BJ (cell line): ENCODE measurements at regions not wholly inside any gene's neighbourhood (a gene's known extent, or its start where the extent isn't known, plus 50 kb on each side); places are given as distances from the start of the nearest gene placed in this dataset.

Source experiments
- CTCF ChIA-PET: fragments of 350-600 bp; formaldehyde crosslinking; extraction: SDS; loops from one replicate; lab custom pipeline; 2021; ENCODE audit warnings: antibody characterized with exemption, inconsistent platforms; lab: Yijun Ruan, JAX
- POLR2A ChIA-PET: fragments of 300-600 bp; sonication (Branson Sonifier 250); formaldehyde crosslinking; extraction: SDS; loops from one replicate; lab custom pipeline; 2021; ENCODE audit warnings: antibody characterized with exemption; lab: Charles Lee
- DNase-seq: peaks from one replicate; pipeline ENCODE4 v3.0.0-alpha.2; 2011; ENCODE audit warnings: low read depth
- H3K27me3 ChIP-seq: 2 replicates; pipeline ENCODE4 v1.6.0; 2011; ENCODE audit warnings: low read length; ENCODE audit not compliant: control insufficient read depth, insufficient read depth
- H3K36me3 ChIP-seq: 2 replicates; pipeline ENCODE4 v1.5.1; 2011; ENCODE audit warnings: low read length; ENCODE audit not compliant: control insufficient read depth, insufficient read depth
- H3K4me3 ChIP-seq: 2 replicates; pipeline ENCODE4 v1.5.1; 2011; ENCODE audit warnings: low read depth, mild to moderate bottlenecking, control low read depth, low read length
- TF ChIP-seq, protein P1 (sequence below): IDR thresholded peaks from 2 replicates; pipeline ENCODE4 v1.5.1; 2011; ENCODE audit warnings: low read depth, mild to moderate bottlenecking, control low read depth, inconsistent platforms, low read length, moderate library complexity; ENCODE audit not compliant: insufficient read depth

DNA sequence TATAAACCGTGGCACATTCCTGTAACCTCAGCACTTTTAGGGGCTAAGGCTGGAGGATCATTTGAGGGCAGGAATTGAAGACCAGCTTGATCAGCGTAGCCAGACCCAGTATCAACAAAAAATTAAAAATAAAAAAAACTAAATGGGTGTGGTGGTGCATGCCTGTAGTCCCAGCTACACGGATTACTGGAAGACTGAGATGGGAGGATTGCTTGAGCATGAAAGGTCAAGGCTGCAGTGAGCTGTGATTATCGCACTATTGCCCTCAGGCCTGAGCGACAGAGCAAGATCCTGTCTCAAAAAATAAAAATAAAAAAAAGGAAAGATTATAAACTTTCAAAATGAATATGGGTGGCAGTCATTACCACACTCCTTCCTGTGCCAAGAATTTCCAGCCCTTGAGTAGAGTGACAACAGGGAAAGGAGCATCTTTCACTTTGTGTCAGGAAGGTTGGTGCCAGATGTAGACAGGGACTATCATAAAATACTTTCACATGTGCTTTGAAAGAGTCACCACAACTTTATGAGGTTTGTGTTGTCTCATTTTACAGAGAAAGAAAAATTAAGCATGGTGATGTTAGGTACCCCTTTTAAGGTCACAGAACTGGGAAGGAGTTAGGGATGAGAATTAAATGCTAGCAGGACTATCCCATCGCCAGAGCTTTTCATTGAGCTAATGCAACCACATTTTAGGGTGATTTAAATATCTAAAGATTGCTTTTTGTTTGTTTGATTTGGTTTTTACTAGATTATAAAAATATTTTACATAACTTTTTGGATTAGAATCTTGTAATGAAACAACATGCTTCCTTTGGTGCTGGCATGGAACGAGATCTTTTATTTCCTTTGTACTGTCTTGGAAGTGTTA, 1617.4 kb upstream of the ACVR2A start:
- Histone ChIP-seq H3K36me3 (no peaks in the 10 kb centered on the region), H3K27me3 (no peaks in the 10 kb centered on the region), H3K4me3 (no peak overlapping the region)
- CTCF ChIA-PET: no interaction called here
- TF ChIP-seq, protein P1, sequence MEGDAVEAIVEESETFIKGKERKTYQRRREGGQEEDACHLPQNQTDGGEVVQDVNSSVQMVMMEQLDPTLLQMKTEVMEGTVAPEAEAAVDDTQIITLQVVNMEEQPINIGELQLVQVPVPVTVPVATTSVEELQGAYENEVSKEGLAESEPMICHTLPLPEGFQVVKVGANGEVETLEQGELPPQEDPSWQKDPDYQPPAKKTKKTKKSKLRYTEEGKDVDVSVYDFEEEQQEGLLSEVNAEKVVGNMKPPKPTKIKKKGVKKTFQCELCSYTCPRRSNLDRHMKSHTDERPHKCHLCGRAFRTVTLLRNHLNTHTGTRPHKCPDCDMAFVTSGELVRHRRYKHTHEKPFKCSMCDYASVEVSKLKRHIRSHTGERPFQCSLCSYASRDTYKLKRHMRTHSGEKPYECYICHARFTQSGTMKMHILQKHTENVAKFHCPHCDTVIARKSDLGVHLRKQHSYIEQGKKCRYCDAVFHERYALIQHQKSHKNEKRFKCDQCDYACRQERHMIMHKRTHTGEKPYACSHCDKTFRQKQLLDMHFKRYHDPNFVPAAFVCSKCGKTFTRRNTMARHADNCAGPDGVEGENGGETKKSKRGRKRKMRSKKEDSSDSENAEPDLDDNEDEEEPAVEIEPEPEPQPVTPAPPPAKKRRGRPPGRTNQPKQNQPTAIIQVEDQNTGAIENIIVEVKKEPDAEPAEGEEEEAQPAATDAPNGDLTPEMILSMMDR: no peak
- peak; percentile 66 for DNase-seq
- POLR2A ChIA-PET: no interaction called here

DNA sequence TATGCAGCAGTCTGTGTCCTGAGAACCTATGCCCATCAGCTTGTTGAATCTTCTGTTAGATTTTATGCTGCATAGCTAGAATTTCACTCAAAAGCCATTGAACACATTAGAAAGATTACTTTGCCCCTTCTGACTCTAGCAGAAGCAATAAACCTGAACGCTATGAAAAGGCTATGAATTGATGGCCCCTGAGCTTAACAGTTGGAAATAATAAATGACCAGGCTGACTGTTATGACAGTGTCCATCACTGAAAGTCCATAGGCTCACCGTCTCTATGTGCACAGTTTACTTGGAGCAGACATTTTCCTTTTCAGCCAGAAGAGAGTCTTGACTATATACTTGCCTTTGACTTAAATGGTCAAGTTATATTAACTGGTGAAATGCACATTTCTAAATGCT, 1618.8 kb upstream of the ACVR2A start:
- TF ChIP-seq, protein P1: no peak
- Histone ChIP-seq H3K36me3 (no peaks in the 10 kb centered on the region), H3K4me3 (no peak overlapping the region), H3K27me3 (no peaks in the 10 kb centered on the region)
- no peak for DNase-seq
- CTCF ChIA-PET: no interaction called here
- POLR2A ChIA-PET: no interaction called here

DNA sequence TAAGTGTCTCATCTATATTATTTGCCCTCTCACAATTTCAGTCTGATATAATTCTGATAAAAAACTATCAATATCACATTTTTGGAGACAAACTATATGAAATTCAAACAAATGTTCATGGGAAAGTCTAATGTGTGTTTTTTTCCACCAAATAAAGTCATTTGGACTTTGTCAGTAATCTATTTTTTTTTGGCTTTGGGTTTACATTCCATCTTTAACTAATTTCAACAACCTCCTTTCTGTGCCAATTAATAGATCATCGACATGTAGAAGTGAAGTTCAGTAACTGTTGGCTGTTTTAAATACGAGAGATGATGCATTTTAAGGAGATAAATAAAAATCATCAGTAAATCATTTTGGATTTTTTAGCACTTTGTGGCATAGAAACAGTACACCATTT, 1623.0 kb upstream of the ACVR2A start:
- Histone ChIP-seq H3K27me3 (no peaks in the 10 kb centered on the region), H3K36me3 (no peaks in the 10 kb centered on the region), H3K4me3 (no peak overlapping the region)
- DNase-seq: no peak
- TF ChIP-seq, protein P1: no peak
- POLR2A ChIA-PET: no interaction called here
- CTCF ChIA-PET: no interaction called here

DNA sequence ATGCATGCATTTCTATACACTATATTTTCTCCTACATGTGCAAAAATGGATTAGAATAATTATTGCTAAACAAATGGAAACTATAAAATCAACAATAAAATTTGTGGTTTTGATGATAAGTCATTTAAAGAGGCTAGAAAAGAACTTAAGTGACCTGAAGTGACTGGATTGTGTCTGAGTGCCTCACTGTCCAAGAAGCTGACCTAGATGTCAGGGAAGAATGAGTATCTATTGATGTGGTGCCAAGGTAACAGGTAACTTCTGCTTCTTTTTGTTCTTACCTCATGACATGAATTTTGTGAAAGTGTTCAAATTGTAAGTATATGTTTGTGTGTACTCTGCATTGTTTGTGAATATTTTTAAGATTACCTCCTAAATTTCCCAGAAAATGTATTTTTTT, 1623.9 kb upstream of the ACVR2A start:
- TF ChIP-seq, protein P1: no peak
- ChIA-PET CTCF (no interaction called here), POLR2A (no interaction called here)
- no peak overlapping the region for H3K4me3 ChIP-seq
- H3K27me3 ChIP-seq: no peaks in the 10 kb centered on the region
- no peak for DNase-seq
- no peaks in the 10 kb centered on the region for H3K36me3 ChIP-seq

DNA sequence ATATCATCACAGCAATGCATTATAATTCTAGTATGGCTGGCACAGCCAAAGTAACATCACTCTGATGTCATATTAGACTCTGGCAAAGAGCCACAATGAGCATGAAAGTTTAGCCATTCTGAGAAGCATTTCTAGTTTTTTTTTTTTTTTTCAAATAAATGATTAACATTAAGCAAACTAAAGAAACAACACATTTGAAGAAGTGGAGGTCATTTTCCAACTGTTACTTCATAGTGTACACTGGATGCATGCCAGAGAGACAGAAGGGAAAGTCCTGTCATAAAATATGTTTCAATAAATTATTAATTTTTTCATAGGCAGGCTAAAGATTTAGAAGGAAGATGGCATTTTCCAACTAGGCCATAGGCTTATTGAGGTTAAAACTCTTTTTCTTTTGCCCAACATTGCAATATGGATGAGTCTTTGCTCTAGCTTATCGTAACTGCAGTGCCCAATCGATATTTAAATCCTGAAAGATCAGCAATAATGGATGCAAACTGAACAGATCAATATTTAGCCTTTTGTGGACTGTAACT, 1630.4 kb upstream of the ACVR2A start:
- TF ChIP-seq, protein P1: no peak
- H3K36me3 ChIP-seq: no peaks in the 10 kb centered on the region
- H3K4me3 ChIP-seq: no peak overlapping the region
- no peaks in the 10 kb centered on the region for H3K27me3 ChIP-seq
- CTCF ChIA-PET: no interaction called here
- DNase-seq: no peak
- POLR2A ChIA-PET: no interaction called here
